ENCODE measurements at regions not wholly inside any gene's neighbourhood (a gene's known extent, or its start where the extent isn't known, plus 50 kb on each side); places are given as distances from the start of the nearest gene placed in this dataset.

GRCh38 chr18:28541934-28542333 lies 365.0 kb upstream of the CDH2 start:
- H3K4me3 ChIP-seq (replicated peaks in 1 of 2; ENCODE audit: low read depth in 2 of 2, low read length in 2 of 2) = no peak overlapping the region
- TF ChIP-seq CTCF (IDR thresholded peaks at IDR 0.05; ENCODE audit: low read depth, low read length) = no peak

GRCh38 chr18:28541276-28541930 lies 364.5 kb upstream of the CDH2 start:
- no peak overlapping the region for H3K4me3 ChIP-seq (replicated peaks in 1 of 2; ENCODE audit: low read depth in 2 of 2, low read length in 2 of 2)
- no peak for DNase-seq (ENCODE audit: low read depth in 2 of 2)
- no peak for TF ChIP-seq CTCF (IDR thresholded peaks at IDR 0.05; ENCODE audit: low read depth, low read length)

More at GRCh38 chr18:28541934-28542333, 365.0 kb upstream of the CDH2 start:
- no peak for DNase-seq (ENCODE audit: low read depth in 2 of 2)

- no peak for DNase-seq (ENCODE audit: low read depth in 2 of 2)
- H3K4me3 ChIP-seq (replicated peaks in 1 of 2; ENCODE audit: low read depth in 2 of 2, low read length in 2 of 2) = no peak overlapping the region
- TF ChIP-seq CTCF (IDR thresholded peaks at IDR 0.05; ENCODE audit: low read depth, low read length) = no peak
These were observed 352.7 kb upstream of the CDH2 start for GRCh38 chr18:28529644-28530043.

GRCh38 chr18:28526196-28526595 lies 349.3 kb upstream of the CDH2 start:
- TF ChIP-seq CTCF (IDR thresholded peaks at IDR 0.05; ENCODE audit: low read depth, low read length) = no peak
- no peak overlapping the region for H3K4me3 ChIP-seq (replicated peaks in 1 of 2; ENCODE audit: low read depth in 2 of 2, low read length in 2 of 2)
- no peak for DNase-seq (ENCODE audit: low read depth in 2 of 2)

- no peak for DNase-seq (ENCODE audit: low read depth in 2 of 2)
- no peak overlapping the region for H3K4me3 ChIP-seq (replicated peaks in 1 of 2; ENCODE audit: low read depth in 2 of 2, low read length in 2 of 2)
These were observed 347.0 kb upstream of the CDH2 start for GRCh38 chr18:28523758-28524475.

GRCh38 chr18:28522236-28522635 lies 345.3 kb upstream of the CDH2 start:
- no peak for TF ChIP-seq CTCF (IDR thresholded peaks at IDR 0.05; ENCODE audit: low read depth, low read length)
- no peak for DNase-seq (ENCODE audit: low read depth in 2 of 2)
- no peak overlapping the region for H3K4me3 ChIP-seq (replicated peaks in 1 of 2; ENCODE audit: low read depth in 2 of 2, low read length in 2 of 2)

More at GRCh38 chr18:28523758-28524475, 347.0 kb upstream of the CDH2 start:
- no peak for TF ChIP-seq CTCF (IDR thresholded peaks at IDR 0.05; ENCODE audit: low read depth, low read length)
